ENCODE measurements at regions not wholly inside any gene's neighbourhood (a gene's known extent, or its start where the extent isn't known, plus 50 kb on each side); places are given as distances from the start of the nearest gene placed in this dataset.

GRCh38 chr3:132239587-132239986 lies 77.6 kb upstream of the ACP3 start:
- no peak for ATAC-seq
- Mint-ChIP-seq H3K9me3 (no peaks in the 10 kb centered on the region), H3K4me1 (no peaks in the 10 kb centered on the region), H3K36me3 (no peaks in the 10 kb centered on the region), H3K27ac (no peak overlapping the region), H3K4me3 (no peak overlapping the region), H3K27me3 (peaks cover 11% of the 10 kb centered on the region)

- H3K27me3 Mint-ChIP-seq = peaks cover 11% of the 10 kb centered on the region
- H3K36me3 Mint-ChIP-seq = no peaks in the 10 kb centered on the region
- ATAC-seq = no peak
- no peak overlapping the region for H3K4me3 Mint-ChIP-seq
- H3K9me3 Mint-ChIP-seq = no peaks in the 10 kb centered on the region
- no peaks in the 10 kb centered on the region for H3K4me1 Mint-ChIP-seq
- H3K27ac Mint-ChIP-seq = no peak overlapping the region
These were observed 75.3 kb upstream of the ACP3 start for GRCh38 chr3:132241776-132242514.

- Mint-ChIP-seq H3K27me3 (peaks cover 18% of the 10 kb centered on the region), H3K4me1 (no peaks in the 10 kb centered on the region), H3K4me3 (no peak overlapping the region), H3K9me3 (no peaks in the 10 kb centered on the region), H3K27ac (no peak overlapping the region), H3K36me3 (no peaks in the 10 kb centered on the region)
- no peak for ATAC-seq
These were observed 74.4 kb upstream of the ACP3 start for GRCh38 chr3:132242790-132243189.

DNA sequence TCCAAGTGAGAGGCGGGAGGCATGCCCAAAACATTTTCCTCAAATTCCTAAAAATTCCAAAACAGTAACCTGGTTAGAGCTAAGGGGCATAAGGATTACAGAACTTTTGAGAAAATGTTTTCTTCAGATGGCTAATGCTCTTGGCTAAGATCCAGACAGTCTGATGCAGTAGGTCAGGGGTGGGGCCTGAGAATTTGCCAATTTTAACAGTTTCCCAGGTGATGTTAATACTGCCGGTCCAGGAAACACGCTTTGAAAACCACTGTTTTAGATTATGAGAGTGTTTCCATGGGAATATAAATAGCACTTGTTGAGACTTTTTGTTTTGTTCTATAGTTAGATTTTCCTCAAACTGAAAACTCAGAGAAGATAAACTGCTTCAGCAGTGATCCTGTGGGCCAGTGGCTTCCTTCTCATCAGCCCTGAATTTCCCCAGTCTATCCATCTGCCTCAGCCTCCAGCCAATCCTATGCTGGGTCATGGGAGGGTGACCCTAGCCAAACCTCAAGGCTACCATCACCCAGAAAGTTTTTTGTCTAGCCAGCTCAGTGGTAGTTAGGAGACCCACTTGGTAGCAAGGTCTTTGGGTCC lies 71.6 kb upstream of the ACP3 start:
- Mint-ChIP-seq H3K9me3 (no peaks in the 10 kb centered on the region), H3K27me3 (peaks cover 22% of the 10 kb centered on the region), H3K4me3 (no peak overlapping the region), H3K27ac (no peak overlapping the region), H3K36me3 (no peaks in the 10 kb centered on the region), H3K4me1 (no peaks in the 10 kb centered on the region)
- ATAC-seq = no peak

GRCh38 chr3:132246212-132246611 lies 71.0 kb upstream of the ACP3 start:
- Mint-ChIP-seq H3K9me3 (no peaks in the 10 kb centered on the region), H3K36me3 (no peaks in the 10 kb centered on the region), H3K27ac (no peak overlapping the region), H3K4me3 (no peak overlapping the region), H3K4me1 (no peaks in the 10 kb centered on the region), H3K27me3 (peaks cover 18% of the 10 kb centered on the region)
- ATAC-seq = no peak

GRCh38 chr3:132247211-132247610 lies 70.0 kb upstream of the ACP3 start:
- no peak overlapping the region for H3K4me3 Mint-ChIP-seq
- no peak for ATAC-seq
- peaks cover 11% of the 10 kb centered on the region for H3K27me3 Mint-ChIP-seq
- H3K4me1 Mint-ChIP-seq = no peaks in the 10 kb centered on the region
- no peak overlapping the region for H3K27ac Mint-ChIP-seq
- no peaks in the 10 kb centered on the region for H3K9me3 Mint-ChIP-seq
- no peaks in the 10 kb centered on the region for H3K36me3 Mint-ChIP-seq

DNA sequence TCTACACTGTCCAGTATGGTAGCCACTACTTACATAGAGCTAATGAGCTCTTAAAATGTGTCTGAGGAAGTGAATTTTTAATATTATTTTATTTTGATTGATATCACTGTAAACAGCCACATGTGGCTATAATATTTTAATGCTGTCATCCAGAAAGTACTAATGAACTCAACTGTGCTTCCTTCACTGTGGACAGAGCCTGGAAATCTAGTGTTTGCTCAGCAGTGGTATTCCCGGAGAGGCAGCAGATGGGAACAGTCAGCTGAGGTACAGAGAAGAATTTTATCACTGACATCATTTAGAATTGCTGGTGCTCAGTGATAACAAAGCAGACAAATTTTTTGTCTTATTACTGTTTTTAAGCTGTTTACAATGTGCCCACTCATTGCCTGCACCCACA lies 68.7 kb upstream of the ACP3 start:
- Mint-ChIP-seq H3K4me3 (no peak overlapping the region), H3K4me1 (no peaks in the 10 kb centered on the region), H3K27ac (no peak overlapping the region), H3K27me3 (peaks cover 11% of the 10 kb centered on the region), H3K36me3 (no peaks in the 10 kb centered on the region), H3K9me3 (no peaks in the 10 kb centered on the region)
- no peak for ATAC-seq

DNA sequence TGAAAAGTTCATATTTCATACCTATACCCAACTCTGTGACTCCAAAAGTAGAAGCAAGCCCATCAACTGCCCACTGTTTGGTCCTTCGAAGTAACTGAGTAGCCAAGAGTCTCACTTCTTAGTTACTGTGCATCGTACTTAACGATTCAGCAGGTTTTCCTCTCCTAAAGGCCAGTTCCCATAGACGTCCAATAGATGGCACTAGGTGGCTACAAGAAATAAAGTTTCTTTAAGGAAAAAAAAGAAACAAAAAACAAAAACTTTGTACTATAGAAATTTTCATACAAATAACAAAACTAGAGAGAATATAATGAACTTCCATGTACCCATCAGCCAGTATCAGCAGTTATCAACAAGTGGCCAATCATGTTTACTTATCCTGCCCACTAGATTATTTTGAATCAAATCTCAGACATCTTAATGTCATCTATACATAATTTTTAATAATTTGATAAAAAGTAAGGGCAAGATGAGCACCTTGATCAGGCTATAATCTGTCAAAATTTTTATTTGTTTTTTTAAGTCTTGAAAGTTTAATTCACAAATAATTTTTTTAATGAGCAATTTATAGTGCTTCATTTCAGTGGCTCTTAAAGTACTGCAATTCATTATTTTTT lies 63.8 kb upstream of the ACP3 start:
- Mint-ChIP-seq H3K9me3 (no peaks in the 10 kb centered on the region), H3K4me3 (no peak overlapping the region), H3K27me3 (peaks cover 9% of the 10 kb centered on the region), H3K4me1 (no peaks in the 10 kb centered on the region), H3K27ac (no peak overlapping the region), H3K36me3 (no peaks in the 10 kb centered on the region)
- no peak for ATAC-seq

GRCh38 chr3:132254076-132254755 lies 63.0 kb upstream of the ACP3 start:
- no peak overlapping the region for H3K4me3 Mint-ChIP-seq
- peaks cover 9% of the 10 kb centered on the region for H3K27me3 Mint-ChIP-seq
- H3K36me3 Mint-ChIP-seq = no peaks in the 10 kb centered on the region
- H3K4me1 Mint-ChIP-seq = no peaks in the 10 kb centered on the region
- ATAC-seq = no peak
- H3K27ac Mint-ChIP-seq = no peak overlapping the region
- no peaks in the 10 kb centered on the region for H3K9me3 Mint-ChIP-seq

DNA sequence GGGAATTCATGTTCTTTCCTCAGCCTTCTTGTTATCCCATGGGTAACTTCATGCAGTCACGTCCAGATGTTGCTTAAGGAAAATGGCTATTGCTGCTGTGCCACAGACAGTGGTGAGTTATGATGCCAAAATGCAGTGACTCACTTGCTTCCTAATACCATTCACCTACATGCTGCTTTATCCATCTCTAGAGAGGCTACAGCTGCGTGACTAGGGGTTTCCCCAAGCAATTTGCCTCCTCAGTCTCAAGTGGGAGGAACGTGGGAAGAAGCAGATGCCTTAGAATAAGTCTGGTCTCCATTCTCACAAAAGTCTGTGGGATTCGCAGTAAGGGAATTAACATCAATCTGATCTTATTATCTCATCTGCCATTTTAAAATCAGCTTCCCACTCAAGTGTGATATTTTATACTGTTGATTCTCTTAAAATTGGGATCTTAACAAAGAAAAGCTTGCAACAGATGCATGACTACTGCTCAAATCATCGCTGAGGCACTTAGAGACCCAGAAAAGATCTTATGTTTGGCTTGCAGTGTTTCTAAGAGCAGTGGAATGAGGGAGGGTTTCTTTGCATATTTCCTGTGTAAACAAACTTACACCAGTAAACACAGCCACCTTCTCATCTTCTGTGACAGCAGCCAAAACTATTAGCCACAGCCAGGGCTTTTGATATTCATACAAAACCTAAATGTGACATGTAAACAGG lies 62.0 kb upstream of the ACP3 start:
- Mint-ChIP-seq H3K4me1 (no peaks in the 10 kb centered on the region), H3K36me3 (no peaks in the 10 kb centered on the region), H3K27ac (no peak overlapping the region), H3K27me3 (peaks cover 9% of the 10 kb centered on the region), H3K4me3 (no peak overlapping the region), H3K9me3 (no peaks in the 10 kb centered on the region)
- ATAC-seq = no peak

DNA sequence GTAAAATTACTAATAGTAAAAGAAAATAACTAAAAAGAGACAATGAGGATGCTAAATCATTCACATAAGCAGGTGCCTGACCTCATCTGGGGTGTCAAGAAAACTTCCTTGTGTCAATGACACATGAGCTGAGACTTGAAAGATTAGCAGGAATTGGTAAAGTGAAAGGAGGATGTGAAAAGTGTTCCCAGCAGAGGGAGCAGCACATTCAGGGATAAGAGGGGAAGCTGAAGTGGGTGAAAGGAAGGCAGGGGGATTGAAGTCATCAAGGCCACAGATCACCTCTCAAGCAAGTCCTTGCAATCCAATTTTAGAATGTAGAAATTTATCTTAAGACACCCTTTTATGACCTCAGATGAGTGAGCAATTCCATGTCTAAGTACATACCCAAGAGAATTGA lies 60.2 kb upstream of the ACP3 start:
- Mint-ChIP-seq H3K27me3 (peaks cover 9% of the 10 kb centered on the region), H3K9me3 (no peaks in the 10 kb centered on the region), H3K36me3 (no peaks in the 10 kb centered on the region), H3K27ac (no peak overlapping the region), H3K4me3 (no peak overlapping the region), H3K4me1 (no peaks in the 10 kb centered on the region)
- no peak for ATAC-seq

DNA sequence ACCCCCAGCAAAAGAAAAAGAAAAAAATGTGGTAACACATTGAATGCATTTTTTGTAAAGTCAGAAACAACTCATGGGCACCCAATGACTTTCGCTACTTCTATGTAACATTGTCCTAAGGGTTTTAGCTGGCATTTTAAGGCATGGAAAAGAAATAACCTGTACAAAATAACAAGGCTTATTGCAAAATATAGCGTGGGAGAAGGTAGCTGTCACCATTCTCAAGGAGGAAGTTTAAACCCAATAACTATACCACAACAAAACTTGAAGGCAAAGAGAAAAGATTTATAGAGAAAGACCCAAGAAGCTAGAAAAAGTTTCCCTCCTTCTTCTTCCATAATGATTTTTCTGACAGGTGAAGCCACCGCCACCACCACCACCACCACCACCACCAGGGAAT lies 55.7 kb upstream of the ACP3 start:
- Mint-ChIP-seq H3K36me3 (no peaks in the 10 kb centered on the region), H3K27ac (no peak overlapping the region), H3K27me3 (peaks cover 20% of the 10 kb centered on the region), H3K4me3 (no peak overlapping the region), H3K4me1 (no peaks in the 10 kb centered on the region), H3K9me3 (peaks cover 4% of the 10 kb centered on the region)
- ATAC-seq = no peak

GRCh38 chr3:132262305-132262704 lies 54.9 kb upstream of the ACP3 start:
- no peak for ATAC-seq

DNA sequence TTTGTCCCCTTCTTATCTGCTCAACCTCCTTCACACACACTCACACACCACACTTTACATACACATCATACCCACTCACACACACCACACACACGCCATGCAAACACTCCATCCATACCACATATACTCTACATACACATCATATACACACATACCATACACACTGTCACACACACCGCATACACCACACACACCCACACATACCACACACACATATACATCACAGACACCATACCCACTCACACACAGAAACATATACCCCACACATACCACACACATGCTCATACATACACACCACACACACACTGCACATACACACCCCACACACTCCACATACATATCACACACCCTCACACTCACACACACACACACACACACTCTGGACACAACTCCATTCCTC lies 54.3 kb upstream of the ACP3 start:
- no peaks in the 10 kb centered on the region for H3K4me1 Mint-ChIP-seq
- no peak overlapping the region for H3K27ac Mint-ChIP-seq
- H3K36me3 Mint-ChIP-seq = no peaks in the 10 kb centered on the region
- peaks cover 10% of the 10 kb centered on the region for H3K27me3 Mint-ChIP-seq
- no peak overlapping the region for H3K4me3 Mint-ChIP-seq
- ATAC-seq = no peak
- H3K9me3 Mint-ChIP-seq = peaks cover 4% of the 10 kb centered on the region

More at GRCh38 chr3:132262305-132262704, 54.9 kb upstream of the ACP3 start:
- H3K4me3 Mint-ChIP-seq = no peak overlapping the region
- no peaks in the 10 kb centered on the region for H3K4me1 Mint-ChIP-seq
- no peak overlapping the region for H3K27ac Mint-ChIP-seq
- no peaks in the 10 kb centered on the region for H3K36me3 Mint-ChIP-seq
- H3K27me3 Mint-ChIP-seq = peaks cover 15% of the 10 kb centered on the region
- peaks cover 4% of the 10 kb centered on the region for H3K9me3 Mint-ChIP-seq

DNA sequence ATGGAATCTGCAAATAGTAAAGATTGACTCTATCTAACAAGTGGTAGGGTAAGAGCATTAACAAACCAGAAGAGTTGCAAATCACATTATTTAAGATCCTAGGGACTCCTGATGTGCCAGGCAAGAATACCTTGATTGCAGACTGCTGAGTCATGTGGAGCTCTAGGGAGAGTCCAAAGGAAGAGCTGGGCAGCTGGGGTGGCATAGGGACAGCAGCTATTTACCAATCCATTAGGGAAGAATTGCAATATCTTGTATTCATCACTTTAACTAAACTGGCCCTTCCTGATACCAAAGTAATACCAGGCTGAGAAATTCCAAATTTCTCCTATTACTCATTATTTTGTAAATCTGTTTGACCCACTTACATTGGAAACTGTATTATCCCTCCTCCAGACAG lies 52.2 kb upstream of the ACP3 start:
- H3K27ac Mint-ChIP-seq = no peak overlapping the region
- peaks cover 20% of the 10 kb centered on the region for H3K27me3 Mint-ChIP-seq
- ATAC-seq = no peak
- peaks cover 4% of the 10 kb centered on the region for H3K9me3 Mint-ChIP-seq
- no peaks in the 10 kb centered on the region for H3K36me3 Mint-ChIP-seq
- H3K4me1 Mint-ChIP-seq = no peaks in the 10 kb centered on the region
- H3K4me3 Mint-ChIP-seq = no peak overlapping the region
